Thyroid gland (tissue), 4 donors: ENCODE measurements at regions not wholly inside any gene's neighbourhood (a gene's known extent, or its start where the extent isn't known, plus 50 kb on each side); places are given as distances from the start of the nearest gene placed in this dataset.

Experiments used
- DNase-seq, 2 donors: peaks; one replicate each; pipeline ENCODE4 v3.0.0-alpha.2; 2019
- H3K27ac ChIP-seq, 3 donors: fragments of 200-600 bp; sonication (generic); 1 replicate in 2 of 3; 2 replicates in 1 of 3; pipeline ENCODE4 v1.5.1; 2016 to 2019; ENCODE audit warnings: mild to moderate bottlenecking in 1 of 3, moderate library complexity in 1 of 3
- H3K27me3 ChIP-seq: fragments of 200-600 bp; sonication (generic); one replicate; pipeline ENCODE4 v1.5.1; 2019
- H3K36me3 ChIP-seq, 2 donors: fragments of 200-600 bp; sonication (generic); one replicate each; pipeline ENCODE4 v1.5.1; 2016 to 2019
- H3K4me1 ChIP-seq, 2 donors: fragments of 200-600 bp; sonication (generic); one replicate each; pipeline ENCODE4 v1.5.1; 2017 to 2019
- H3K4me3 ChIP-seq, 3 donors: fragments of 200-600 bp; sonication (generic); replicated peaks in 1 of 3; 1 replicate in 2 of 3; 2 replicates in 1 of 3; pipeline ENCODE4 v1.5.1; 2016; ENCODE audit warnings: mild to moderate bottlenecking in 1 of 3
- H3K9me3 ChIP-seq: fragments of 200-600 bp; sonication (generic); one replicate; pipeline ENCODE4 v1.5.1; 2017
- CTCF ChIP-seq, 6 experiments: fragments of 200-600 bp in 3 of 6; fragments of 450-650 bp in 3 of 6; sonication (generic) in 3 of 6; IDR thresholded peaks; one replicate each; pipeline ENCODE4 v1.5.1; 2016 to 2019; ENCODE audit warnings: antibody characterized with exemption in 6 of 6, mild to moderate bottlenecking in 2 of 6, inconsistent platforms in 1 of 6, moderate library complexity in 1 of 6
- POLR2A ChIP-seq, 2 donors: fragments of 450-650 bp; IDR thresholded peaks; one replicate each; pipeline ENCODE4 v1.6.1; 2017; ENCODE audit warnings: antibody characterized with exemption in 2 of 2, mild to moderate bottlenecking in 2 of 2, moderate library complexity in 1 of 2
- WGBS, 2 donors: methylation state at CpG; one replicate each; pipeline ENCODE4 v1.1.5; 2017; 5-methylcytosine and 5-hydroxymethylcytosine counted together
- intact Hi-C: fragments of 100-400 bp; cut with DNase I; formaldehyde crosslinking; loops from one replicate; pipeline ENCODE4 v1.15.1; 2023

DNA sequence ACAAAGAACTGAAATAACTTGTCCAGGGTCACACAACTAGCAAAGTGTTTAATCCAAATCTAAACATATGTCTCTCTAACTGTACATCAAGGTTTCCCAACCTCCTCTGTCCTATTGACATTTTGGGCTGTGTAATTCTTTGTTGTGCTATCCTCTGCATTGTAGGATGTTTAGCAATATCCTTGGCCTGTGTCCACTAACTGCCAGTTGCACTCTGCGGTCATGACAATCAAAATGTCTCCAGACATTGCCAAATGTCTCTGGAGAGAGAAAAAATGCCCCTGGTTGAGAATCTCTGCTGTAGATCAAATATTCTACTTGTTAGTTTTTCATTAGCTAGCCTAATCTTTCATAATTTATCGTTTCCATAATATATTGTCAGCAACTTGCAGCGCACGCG lies 353.4 kb upstream of the NEGR1 start:
- Histone ChIP-seq H3K27me3 (no peaks in the 10 kb centered on the region), H3K4me3 (no peak overlapping the region), H3K36me3 (no peaks in the 10 kb centered on the region), H3K4me1 (no peaks in the 10 kb centered on the region), H3K27ac (no peak overlapping the region), H3K9me3 (no peaks in the 10 kb centered on the region)
- TF ChIP-seq POLR2A (IDR thresholded peaks at IDR 0.05) (no peak), CTCF (IDR thresholded peaks at IDR 0.05) (no peak)
- DNase-seq = no peak
- intact Hi-C loops = no loop called here
- WGBS, 2 donors = 65 to 67% methylated on average over 5 of the region's 5 CpGs

- Histone ChIP-seq H3K27me3 (no peaks in the 10 kb centered on the region), H3K27ac (no peak overlapping the region), H3K36me3 (no peaks in the 10 kb centered on the region), H3K4me1 (no peaks in the 10 kb centered on the region), H3K4me3 (no peak overlapping the region), H3K9me3 (no peaks in the 10 kb centered on the region)
- no peak for TF ChIP-seq POLR2A (IDR thresholded peaks at IDR 0.05)
- no peak for TF ChIP-seq CTCF (IDR thresholded peaks at IDR 0.05)
- intact Hi-C loops = no loop called here
- 77 to 85% methylated on average over 3 of the region's 3 CpGs for WGBS, 2 donors
- DNase-seq = no peak
Observed at GRCh38 chr1:72634946-72635345, 352.6 kb upstream of the NEGR1 start.

DNA sequence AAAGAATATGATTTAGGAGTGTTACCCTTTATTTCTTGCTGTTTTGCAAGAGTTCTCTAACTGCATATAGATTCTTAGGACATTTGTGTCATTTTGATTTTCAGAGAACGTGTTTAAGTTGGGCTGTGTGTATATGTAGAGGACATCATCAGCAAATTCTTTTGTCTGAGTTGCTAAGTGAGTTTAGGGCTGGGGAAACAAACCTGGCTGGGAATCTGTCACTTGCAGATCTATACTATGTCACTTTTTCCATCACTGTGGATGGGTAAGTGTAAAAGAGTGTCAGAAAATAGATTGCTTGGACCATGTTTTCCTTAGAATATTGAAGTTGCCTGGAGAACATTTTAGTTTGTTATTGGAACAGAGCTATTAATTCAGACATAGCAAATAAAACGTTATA lies 349.1 kb upstream of the NEGR1 start:
- no peaks in the 10 kb centered on the region for H3K36me3 ChIP-seq
- H3K27ac ChIP-seq = no peak overlapping the region
- DNase-seq = no peak
- TF ChIP-seq CTCF (IDR thresholded peaks at IDR 0.05) = no peak
- no peak for TF ChIP-seq POLR2A (IDR thresholded peaks at IDR 0.05)
- no peaks in the 10 kb centered on the region for H3K27me3 ChIP-seq
- H3K4me3 ChIP-seq = no peak overlapping the region
- WGBS, 2 donors = 70 to 72% methylated on average over 2 of the region's 2 CpGs
- intact Hi-C loops = no loop called here
- H3K9me3 ChIP-seq = no peaks in the 10 kb centered on the region
- H3K4me1 ChIP-seq = no peaks in the 10 kb centered on the region

- Histone ChIP-seq H3K9me3 (no peaks in the 10 kb centered on the region), H3K4me3 (no peak overlapping the region), H3K36me3 (no peaks in the 10 kb centered on the region), H3K4me1 (no peaks in the 10 kb centered on the region), H3K27ac (no peak overlapping the region), H3K27me3 (no peaks in the 10 kb centered on the region)
- intact Hi-C loops = no loop called here
- 24 to 28% methylated on average over 4 of the region's 4 CpGs for WGBS, 2 donors
- peak in 3 of 6 experiments; percentile 56 to 65 (median 59) for TF ChIP-seq CTCF (IDR thresholded peaks at IDR 0.05)
- no peak for TF ChIP-seq POLR2A (IDR thresholded peaks at IDR 0.05)
- DNase-seq = peak; percentile 5 to 7
Observed at GRCh38 chr1:72623299-72623708, 341.0 kb upstream of the NEGR1 start.

DNA sequence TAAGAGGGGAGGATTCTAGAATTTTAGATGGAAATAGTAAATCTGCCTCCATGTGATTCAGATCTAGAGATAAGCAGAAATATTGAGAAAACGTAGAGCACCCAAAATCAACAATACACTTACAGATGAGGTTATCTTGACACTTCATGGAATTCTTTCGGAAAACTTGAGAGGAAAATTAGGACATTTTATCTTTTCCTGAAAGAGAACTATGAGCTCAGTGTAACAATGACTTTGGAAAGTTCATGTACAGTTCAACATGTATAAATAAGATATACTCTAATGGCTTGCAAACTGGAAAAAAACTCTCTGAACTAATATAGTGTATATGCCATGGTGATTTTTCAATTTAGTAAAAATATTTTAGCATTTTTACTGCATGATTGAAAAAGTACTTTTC lies 338.1 kb upstream of the NEGR1 start:
- 62 to 66% methylated on average over 2 of the region's 2 CpGs for WGBS, 2 donors

More for the DNA sequence above, 338.1 kb upstream of the NEGR1 start:
- Histone ChIP-seq H3K9me3 (no peaks in the 10 kb centered on the region), H3K36me3 (no peaks in the 10 kb centered on the region), H3K27ac (no peak overlapping the region), H3K27me3 (no peaks in the 10 kb centered on the region), H3K4me1 (no peaks in the 10 kb centered on the region), H3K4me3 (no peak overlapping the region)
- TF ChIP-seq CTCF (IDR thresholded peaks at IDR 0.05) = no peak
- TF ChIP-seq POLR2A (IDR thresholded peaks at IDR 0.05) = no peak
- intact Hi-C loops = no loop called here
- no peak for DNase-seq
